HG02870 (cell line): ENCODE measurements at regions not wholly inside any gene's neighbourhood (a gene's known extent, or its start where the extent isn't known, plus 50 kb on each side); places are given as distances from the start of the nearest gene placed in this dataset.

Experiments
- ATAC-seq: cut with Tn5 transposase; IDR thresholded peaks from one replicate; pipeline ENCODE4 v1.9.1; 2021; ENCODE audit warnings: mild to moderate bottlenecking, moderate library complexity; ENCODE audit not compliant: unreplicated experiment

DNA sequence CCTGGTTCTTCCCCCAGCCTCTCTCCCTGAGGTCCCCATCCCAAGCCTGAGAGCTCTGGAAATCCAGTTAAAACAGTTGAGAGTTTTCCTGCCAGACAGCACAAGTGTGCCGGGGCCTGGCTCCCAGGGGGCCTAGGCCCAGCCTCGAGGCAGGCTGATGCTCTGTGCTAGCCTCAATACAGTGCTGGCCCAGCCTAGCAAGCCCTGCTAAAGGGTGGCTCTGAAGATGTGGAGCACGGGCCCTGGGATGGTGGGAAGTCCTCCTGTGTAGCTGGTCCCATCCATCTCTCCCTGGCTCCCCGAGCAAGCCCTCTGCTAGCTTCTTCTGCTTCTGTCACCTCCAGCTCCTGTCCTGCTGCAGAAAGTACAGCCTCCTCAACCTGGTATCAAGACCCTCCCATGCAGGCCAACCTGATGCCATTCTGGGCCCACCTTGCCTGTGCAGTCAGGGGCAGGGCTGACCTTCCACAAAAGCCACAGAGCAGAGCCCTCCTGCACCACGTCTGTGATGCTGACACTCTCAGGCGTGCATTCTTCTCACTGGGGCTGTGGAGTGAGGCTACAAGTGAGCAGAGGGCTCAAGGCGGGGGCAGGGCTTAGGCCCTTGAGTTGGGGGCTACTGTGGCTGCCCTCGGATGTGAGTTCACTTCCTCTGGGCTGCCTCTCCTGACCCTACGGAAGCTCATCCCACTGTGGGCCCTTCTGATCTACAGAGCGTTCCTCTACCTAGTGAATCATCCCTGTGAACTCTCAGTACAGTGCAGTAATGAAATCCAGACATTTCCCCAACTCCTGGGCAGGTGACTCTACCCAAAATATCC lies 60.1 kb upstream of the LAPTM4A start:
- no peak for ATAC-seq

- ATAC-seq = no peak
Measured at GRCh38 chr2:20110876-20111275, 59.4 kb upstream of the LAPTM4A start.

GRCh38 chr2:20110383-20110782 lies 59.0 kb upstream of the LAPTM4A start:
- no peak for ATAC-seq

DNA sequence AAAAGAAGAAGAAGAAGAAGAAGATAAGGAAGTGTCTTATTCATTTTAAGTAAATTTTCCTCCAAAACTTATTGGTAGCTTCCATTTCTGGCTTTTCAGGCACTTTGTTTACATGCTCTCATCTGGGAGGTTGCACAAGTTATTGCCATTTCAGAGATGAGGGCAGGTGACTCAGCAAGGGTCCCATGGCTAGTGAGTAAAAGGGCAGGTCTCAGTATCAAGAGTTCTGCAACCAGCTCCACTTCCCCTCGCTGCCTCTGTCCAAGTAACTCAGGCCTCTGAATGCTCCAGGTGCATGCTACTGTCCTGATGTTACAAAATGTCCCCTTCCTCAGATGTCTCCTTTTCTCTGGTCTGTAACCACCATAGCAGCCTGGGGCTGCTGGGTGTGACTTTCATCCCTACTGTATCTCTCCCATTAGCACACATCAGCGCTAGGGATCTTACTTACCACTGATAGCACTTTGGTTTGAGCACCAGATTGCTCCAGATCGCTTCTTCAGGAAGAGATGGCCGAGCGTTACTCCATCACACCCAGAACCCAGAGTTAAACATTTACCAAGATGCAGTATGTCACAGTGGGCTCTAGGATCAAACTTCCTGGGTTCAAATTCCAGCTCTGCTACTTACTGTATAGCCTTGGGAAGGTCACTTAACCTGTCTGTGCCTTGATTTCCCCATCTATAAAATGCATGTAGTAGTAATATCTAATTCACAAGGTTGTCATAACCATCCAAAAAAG lies 57.4 kb upstream of the LAPTM4A start:
- no peak for ATAC-seq

- ATAC-seq = no peak
Measured at GRCh38 chr2:20107776-20108175, 56.3 kb upstream of the LAPTM4A start.

- no peak for ATAC-seq
Measured at GRCh38 chr2:20107352-20107751, 55.9 kb upstream of the LAPTM4A start.

GRCh38 chr2:20106746-20107145 lies 55.3 kb upstream of the LAPTM4A start:
- ATAC-seq = no peak

- no peak for ATAC-seq
Measured at GRCh38 chr2:20104900-20105545, 53.6 kb upstream of the LAPTM4A start.

GRCh38 chr2:20103530-20103929 lies 52.1 kb upstream of the LAPTM4A start:
- no peak for ATAC-seq
